Lung (tissue), 11 donors: ENCODE measurements at regions not wholly inside any gene's neighbourhood (a gene's known extent, or its start where the extent isn't known, plus 50 kb on each side); places are given as distances from the start of the nearest gene placed in this dataset.

ENCODE experiments used
- ATAC-seq: fragments of 200-7000 bp; cut with Tn5 transposase; one replicate; pipeline ENCODE4 v1.9.1; 2020; ENCODE audit warnings: moderate number of reproducible peaks; ENCODE audit not compliant: insufficient read depth, low FRiP score
- DNase-seq, 3 donors: peaks; one replicate each; pipeline ENCODE4 v3.0.0-alpha.2; 2013 to 2017
- H3K27ac ChIP-seq, 2 donors: one replicate each; pipeline ENCODE4 v1.5.1; 2013; ENCODE audit warnings: mild to moderate bottlenecking in 2 of 2, moderate library complexity in 2 of 2, control low read depth in 1 of 2, inconsistent platforms in 1 of 2, low read depth in 1 of 2, low read length in 1 of 2
- H3K27me3 ChIP-seq, 3 donors: one replicate each; pipeline ENCODE4 v1.5.1; 2013; ENCODE audit warnings: low read length in 2 of 3; ENCODE audit not compliant: control insufficient read depth in 3 of 3, insufficient read depth in 3 of 3
- H3K36me3 ChIP-seq, 4 donors: one replicate each; pipeline ENCODE4 v1.5.1; 2013; ENCODE audit warnings: low read length in 4 of 4, mild to moderate bottlenecking in 1 of 4, moderate library complexity in 1 of 4; ENCODE audit not compliant: control insufficient read depth in 4 of 4, insufficient read depth in 4 of 4
- H3K4me1 ChIP-seq, 5 donors: one replicate each; pipeline ENCODE4 v1.5.1; 2013; ENCODE audit warnings: low read length in 5 of 5, mild to moderate bottlenecking in 2 of 5, moderate library complexity in 1 of 5; ENCODE audit not compliant: control insufficient read depth in 5 of 5, insufficient read depth in 5 of 5
- H3K4me3 ChIP-seq: one replicate; pipeline ENCODE4 v1.5.1; 2013; ENCODE audit warnings: mild to moderate bottlenecking, control low read depth, moderate library complexity
- H3K9ac ChIP-seq, 2 donors: one replicate each; pipeline ENCODE4 v1.5.1; 2013; ENCODE audit warnings: low read length in 2 of 2, control low read depth in 1 of 2; ENCODE audit not compliant: insufficient read depth in 1 of 2
- H3K9me3 ChIP-seq, 4 donors: one replicate each; pipeline ENCODE4 v1.5.1; 2013; ENCODE audit warnings: low read length in 3 of 4, mild to moderate bottlenecking in 1 of 4, moderate library complexity in 1 of 4; ENCODE audit not compliant: control insufficient read depth in 4 of 4, insufficient read depth in 3 of 4
- CTCF ChIP-seq: IDR thresholded peaks from 2 replicates; pipeline ENCODE4 v1.5.1; 2012; ENCODE audit warnings: mild to moderate bottlenecking; ENCODE audit errors: control extremely low read depth, extremely low read depth
- WGBS, 2 donors: extraction: QIAGEN DNeasy Blood & Tissue Kit; methylation state at CpG; one replicate each; pipeline ENCODE4 v1.1.7; 2013; 5-methylcytosine and 5-hydroxymethylcytosine counted together
- donor health status: control.
- donor health status: control.
- donor health status: Bipolar disorder and iron deficiency.
- donor health status: healthy.
- donor health status: DM: yes; HTN: yes; CAD: no.

GRCh38 chr6:3661390-3661789 is 90.1 kb downstream of the PXDC1 start:
- Histone ChIP-seq H3K9me3 (no peaks in the 10 kb centered on the region), H3K27ac (no peak overlapping the region), H3K4me3 (no peak overlapping the region), H3K4me1 (peaks cover 0 to 17% (median 5%) of the 10 kb centered on the region in 5 donors), H3K36me3 (no peaks in the 10 kb centered on the region), H3K27me3 (no peaks in the 10 kb centered on the region), H3K9ac (no peak overlapping the region)
- WGBS, 2 donors: 91 to 94% methylated on average over 12 of the region's 12 CpGs
- DNase-seq: no peak
- no peak for TF ChIP-seq CTCF
- no peak for ATAC-seq

GRCh38 chr6:3660473-3660872 is 91.0 kb downstream of the PXDC1 start:
- no peaks in the 10 kb centered on the region for H3K36me3 ChIP-seq
- H3K4me3 ChIP-seq: no peak overlapping the region
- H3K4me1 ChIP-seq: peaks cover 0 to 13% (median 5%) of the 10 kb centered on the region in 5 donors
- no peaks in the 10 kb centered on the region for H3K27me3 ChIP-seq
- 91 to 93% methylated on average over 8 of the region's 8 CpGs for WGBS, 2 donors
- ATAC-seq: no peak
- no peak for TF ChIP-seq CTCF
- DNase-seq: no peak
- H3K9ac ChIP-seq: no peak overlapping the region
- H3K27ac ChIP-seq: no peak overlapping the region
- no peaks in the 10 kb centered on the region for H3K9me3 ChIP-seq

DNA sequence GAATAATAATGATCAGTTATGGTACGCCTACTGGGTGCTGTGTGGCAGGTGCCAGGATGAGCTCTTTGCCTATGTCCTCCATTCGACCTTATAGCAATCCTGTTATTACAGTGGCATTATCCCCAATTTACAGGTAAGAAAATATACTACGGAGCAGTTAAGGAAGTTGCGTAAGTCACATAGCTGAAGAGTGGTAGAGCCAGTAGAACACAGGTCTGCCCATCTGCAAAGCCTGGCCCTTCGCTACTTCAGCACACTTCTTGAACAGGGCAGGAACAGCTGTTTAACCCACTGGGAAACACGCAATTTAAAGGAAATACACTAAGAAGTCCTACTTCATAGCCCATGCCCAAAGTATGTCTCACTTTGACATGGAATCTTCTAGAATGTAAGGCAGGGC is 91.8 kb downstream of the PXDC1 start:
- no peaks in the 10 kb centered on the region for H3K9me3 ChIP-seq
- H3K27ac ChIP-seq: no peak overlapping the region
- no peak for DNase-seq
- TF ChIP-seq CTCF: no peak
- no peak overlapping the region for H3K9ac ChIP-seq
- H3K4me1 ChIP-seq: peaks cover 0 to 6% (median under 1%) of the 10 kb centered on the region in 5 donors
- WGBS, 2 donors: 83 to 84% methylated on average over 6 of the region's 6 CpGs
- no peak for ATAC-seq
- H3K36me3 ChIP-seq: no peaks in the 10 kb centered on the region
- no peak overlapping the region for H3K4me3 ChIP-seq
- H3K27me3 ChIP-seq: no peaks in the 10 kb centered on the region

DNA sequence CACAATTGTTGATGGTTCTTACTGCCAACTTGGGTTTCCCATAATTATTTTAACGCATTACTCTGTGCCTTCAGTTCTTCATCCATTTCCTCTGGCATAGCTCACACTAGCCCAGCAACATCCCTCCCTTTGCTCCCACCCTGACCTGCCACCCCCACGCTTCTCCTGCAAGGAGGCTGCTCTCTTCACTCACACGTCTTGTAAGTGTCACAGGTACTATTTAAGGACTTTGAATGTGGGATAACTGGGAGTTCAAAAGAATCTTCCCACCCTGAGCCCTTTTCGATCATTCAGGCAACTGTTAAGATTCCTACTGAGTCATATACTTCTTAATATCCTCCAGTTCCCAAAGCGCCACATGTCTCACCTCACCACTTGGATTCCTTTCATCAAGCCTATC is 95.4 kb downstream of the PXDC1 start:
- DNase-seq (no peak), ATAC-seq (no peak)
- Histone ChIP-seq H3K36me3 (no peaks in the 10 kb centered on the region), H3K9me3 (peaks cover 0 to 3% (median 0%) of the 10 kb centered on the region in 4 donors), H3K4me1 (no peaks in the 10 kb centered on the region), H3K27me3 (no peaks in the 10 kb centered on the region), H3K27ac (no peak overlapping the region), H3K9ac (no peak overlapping the region), H3K4me3 (no peak overlapping the region)
- 94 to 96% methylated on average over 5 of the region's 5 CpGs for WGBS, 2 donors
- TF ChIP-seq CTCF: no peak
